Hippocampal formation (tissue), 2 donors: ENCODE measurements at regions not wholly inside any gene's neighbourhood (a gene's known extent, or its start where the extent isn't known, plus 50 kb on each side); places are given as distances from the start of the nearest gene placed in this dataset.

Experiments
- DNase-seq, 2 donors: peaks; one replicate each; lab custom pipeline; 2025; lab: John Stamatoyannopoulos, UW

DNA sequence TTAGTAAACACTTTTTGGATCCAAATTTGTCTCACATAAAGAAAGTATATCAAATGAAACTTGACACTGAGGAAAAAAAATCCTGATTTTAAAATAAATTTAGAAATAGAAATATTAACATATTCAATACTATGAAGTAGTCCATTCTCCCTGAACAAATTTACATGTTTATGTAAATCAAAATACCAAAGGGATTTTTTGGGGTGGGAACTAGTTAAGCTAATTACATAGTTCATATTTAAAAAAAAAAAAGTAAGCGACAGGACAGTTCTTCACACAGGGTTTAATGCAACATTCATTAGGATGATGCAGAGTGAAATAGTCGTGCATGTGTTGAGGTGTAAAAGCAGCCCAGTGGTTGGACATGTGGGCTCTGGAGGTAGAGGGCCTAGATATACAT lies 433.5 kb upstream of the B3GALT2 start:
- no peak for DNase-seq

DNA sequence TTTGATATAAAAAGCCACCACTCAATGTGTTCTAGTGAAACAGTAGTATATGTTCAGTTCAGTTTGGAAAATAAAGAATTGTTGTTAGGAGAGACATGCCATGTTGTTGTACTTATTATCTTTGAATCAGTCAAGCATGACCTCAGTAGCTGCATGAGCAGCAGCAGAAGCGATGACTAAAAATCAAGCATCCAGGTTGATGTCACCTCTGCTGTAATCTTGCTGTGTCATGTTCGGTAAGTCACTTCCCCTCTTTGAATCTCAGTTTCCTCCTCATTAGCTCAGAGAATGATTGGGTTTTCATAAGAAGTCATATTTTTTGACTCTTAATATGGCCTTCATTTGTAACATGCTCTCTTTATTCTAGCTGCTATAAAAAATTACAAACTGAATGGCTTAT lies 428.4 kb upstream of the B3GALT2 start:
- no peak for DNase-seq

DNA sequence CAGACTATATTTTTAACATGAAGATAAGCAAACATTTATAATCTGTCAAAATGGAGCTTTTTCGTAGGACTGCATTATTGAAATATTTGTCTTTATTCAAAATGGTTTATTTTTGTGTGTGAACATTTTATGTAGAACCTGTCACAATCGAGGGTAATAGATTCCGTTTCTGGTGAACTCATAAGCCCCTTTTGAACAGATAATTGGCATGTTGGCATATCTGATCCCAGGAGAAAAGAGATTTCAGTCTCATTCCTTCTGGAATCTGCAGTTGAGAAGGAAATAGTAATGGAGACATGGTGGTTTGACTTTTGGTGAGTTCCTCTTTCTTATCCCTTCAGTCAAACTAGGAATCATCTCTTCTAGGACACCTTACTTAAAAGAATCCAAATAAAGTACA lies 427.9 kb upstream of the B3GALT2 start:
- DNase-seq, result no peak

DNA sequence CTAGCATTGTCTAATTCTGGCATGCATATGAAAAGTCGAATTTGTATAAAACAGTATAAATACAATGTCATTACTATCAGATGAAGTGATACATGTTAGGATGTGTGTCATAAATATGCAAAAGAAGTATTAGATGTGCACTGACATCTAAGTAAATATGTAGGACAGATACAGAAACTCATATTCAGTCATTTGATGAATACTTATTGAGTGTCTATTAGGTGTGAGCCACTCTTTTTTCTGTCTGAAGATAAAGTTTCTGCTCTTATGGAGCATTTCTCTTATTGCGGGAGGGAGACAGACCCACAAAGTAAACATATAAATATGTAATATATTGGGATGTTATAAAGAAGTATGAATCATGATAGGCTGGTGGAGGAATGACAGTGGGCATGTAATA lies 426.6 kb upstream of the B3GALT2 start:
- DNase-seq, result no peak

DNA sequence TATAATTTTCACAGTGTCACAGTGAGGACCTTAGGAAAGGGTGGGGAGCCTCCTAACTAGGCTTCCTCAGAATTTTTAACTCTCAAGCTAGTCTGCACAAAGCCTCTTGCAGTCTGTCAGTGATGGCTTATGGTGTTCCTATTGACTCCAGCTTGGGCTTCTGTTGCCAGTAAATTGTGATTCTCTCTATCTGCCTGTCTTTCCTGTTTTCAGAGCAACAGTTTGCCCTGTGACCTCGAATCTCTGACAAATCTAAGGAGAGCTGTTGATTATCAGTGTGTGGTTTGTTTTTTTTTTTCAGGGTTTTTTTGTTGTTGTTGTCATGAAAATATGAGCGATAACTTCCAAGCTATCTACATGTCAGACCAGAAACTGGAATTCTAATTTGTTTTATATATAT lies 423.2 kb upstream of the B3GALT2 start:
- DNase-seq, result no peak

DNA sequence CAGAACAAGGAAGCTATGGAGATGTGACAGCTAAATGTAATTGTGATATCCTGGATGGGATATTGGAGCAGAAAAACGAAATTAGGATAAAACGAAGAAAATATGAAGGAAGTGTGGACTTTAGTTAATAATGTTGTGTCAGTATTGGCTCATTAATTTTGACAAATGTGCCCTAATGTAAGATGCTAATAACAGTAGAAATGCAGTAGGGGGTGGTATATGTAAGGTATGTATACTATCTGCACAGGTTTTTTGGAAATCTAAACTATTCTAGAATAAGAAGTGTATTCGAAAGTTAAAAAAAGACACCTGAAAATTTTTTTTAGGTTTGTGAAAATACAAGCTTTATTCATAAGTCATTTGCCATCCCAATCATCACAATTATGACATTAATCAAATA lies 421.4 kb upstream of the B3GALT2 start:
- DNase-seq, result no peak

DNA sequence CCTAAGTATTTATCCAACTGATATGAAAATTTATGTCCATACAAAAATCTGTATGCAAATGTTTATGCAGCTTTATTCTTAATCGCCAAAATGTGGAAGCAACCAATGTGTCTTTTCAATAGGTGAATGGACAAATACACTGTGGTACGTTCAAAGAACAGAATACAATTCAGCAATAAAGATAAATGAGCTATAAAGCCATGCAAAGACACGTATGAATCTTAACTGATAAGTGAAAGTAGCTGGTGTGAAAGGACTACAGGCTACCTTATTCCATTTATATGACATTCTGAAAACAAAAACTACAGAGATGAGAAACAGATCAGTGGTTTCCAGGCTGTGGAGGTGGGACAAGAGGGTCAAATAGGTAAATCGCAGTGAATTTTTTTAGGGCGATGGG lies 419.6 kb upstream of the B3GALT2 start:
- no peak for DNase-seq

DNA sequence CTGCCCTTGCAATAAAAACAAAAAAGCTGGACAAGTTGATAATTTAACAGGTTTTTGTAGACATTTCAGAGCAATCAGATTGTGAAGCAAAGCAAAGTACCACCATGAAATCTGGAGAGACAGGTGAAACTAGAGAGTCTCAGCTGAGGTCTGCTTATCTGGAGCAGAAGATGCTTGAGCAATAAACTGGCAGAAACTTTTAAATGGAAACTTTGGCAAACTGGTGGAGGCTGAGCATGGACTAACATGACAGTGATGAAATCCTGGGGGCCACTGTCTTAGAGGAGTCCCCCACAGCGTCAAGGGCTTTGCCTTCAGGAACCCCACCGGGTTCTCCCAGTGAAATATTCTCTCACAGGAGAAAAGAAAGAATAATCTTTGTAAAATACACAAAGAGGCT lies 416.3 kb upstream of the B3GALT2 start:
- DNase-seq, result no peak

DNA sequence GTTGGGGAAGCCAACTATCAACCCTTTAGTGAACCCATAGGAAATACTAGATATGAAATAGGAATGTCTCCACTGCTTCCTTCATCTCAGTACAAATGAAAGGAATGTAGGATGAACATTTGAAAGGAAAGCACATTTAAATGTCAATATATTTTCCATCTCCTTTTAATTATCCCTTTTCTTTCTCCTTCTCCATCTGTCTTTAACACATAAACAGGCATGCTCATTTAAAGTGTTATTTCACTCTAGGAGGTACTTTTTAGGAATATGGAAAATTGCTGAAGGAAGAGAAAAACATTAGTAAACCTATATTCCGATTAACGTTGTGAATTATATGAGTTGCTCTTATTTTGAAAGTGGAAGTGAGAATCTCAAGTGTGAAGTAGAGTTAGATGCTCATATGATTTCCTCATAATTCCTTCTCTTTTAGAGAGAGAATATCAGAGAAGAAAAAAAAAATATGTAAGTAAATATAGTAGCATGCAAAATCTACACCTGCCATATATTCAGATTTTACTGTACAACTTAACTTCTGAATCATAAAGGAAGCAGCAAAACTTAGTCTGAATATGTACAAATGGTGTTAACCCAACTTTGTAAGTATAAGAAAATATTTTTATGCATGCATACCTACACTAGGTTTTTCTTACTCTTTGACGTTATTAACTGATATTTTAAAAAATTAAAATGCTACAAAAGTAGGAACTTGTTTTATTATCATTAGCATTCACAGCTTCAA lies 406.9 kb upstream of the B3GALT2 start:
- no peak for DNase-seq

DNA sequence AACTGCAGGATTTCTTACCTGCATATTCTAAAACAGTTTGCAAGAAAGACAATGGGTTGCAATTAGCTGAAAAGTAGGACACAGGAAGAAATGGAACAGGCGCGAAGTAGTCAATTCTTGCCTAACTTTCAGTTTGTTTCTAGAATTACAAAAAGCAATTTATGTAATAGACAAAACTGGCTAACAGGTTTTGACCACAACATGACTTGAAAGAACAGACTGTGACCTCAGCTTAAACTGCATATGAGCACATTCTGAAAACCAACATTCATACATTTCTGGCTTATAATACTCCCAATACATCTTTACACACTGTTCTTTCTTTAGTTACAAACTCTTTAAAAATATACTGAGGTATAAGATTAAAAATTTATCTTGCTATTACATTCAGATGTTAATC lies 405.9 kb upstream of the B3GALT2 start:
- DNase-seq, result no peak

DNA sequence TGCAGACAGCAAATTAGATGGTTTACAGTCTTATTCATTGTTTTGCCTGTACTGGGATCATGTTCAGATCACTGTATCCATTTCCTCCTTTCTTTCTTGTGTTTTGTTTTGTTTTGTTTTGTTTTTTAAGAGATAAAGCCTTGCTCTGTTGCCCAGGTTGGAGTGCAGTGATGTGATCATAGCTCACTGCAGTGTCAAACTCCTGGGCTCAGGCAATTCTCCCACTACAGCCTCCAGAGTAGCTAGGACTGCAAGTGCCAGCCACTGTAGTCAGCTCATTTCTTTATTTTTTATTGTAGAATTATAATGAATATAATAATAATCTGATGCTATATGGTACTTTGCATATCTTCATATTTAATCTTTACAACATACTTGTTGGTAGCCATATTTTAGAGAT lies 403.7 kb upstream of the B3GALT2 start:
- no peak for DNase-seq

DNA sequence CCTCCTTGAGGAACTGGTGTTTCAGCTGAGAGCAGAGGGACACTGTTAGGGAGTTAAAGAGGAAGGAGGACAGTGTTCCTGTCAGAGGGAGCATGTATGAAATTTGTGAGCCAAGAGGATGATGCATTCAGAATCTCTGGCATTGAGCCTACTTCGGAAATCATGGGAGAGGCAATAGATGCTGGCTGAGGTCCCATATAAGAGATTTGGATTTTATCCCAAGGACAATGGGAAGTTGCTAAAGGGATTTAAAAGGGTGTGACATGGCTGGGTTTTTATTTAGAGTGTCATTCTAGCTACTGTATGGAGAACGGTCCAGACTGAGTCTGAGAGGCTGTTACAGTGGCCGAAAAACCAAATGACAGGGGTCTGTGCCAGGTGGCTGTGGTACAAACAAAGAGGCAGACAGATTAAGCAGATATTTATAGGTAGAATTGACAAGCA lies 403.2 kb upstream of the B3GALT2 start:
- no peak for DNase-seq

DNA sequence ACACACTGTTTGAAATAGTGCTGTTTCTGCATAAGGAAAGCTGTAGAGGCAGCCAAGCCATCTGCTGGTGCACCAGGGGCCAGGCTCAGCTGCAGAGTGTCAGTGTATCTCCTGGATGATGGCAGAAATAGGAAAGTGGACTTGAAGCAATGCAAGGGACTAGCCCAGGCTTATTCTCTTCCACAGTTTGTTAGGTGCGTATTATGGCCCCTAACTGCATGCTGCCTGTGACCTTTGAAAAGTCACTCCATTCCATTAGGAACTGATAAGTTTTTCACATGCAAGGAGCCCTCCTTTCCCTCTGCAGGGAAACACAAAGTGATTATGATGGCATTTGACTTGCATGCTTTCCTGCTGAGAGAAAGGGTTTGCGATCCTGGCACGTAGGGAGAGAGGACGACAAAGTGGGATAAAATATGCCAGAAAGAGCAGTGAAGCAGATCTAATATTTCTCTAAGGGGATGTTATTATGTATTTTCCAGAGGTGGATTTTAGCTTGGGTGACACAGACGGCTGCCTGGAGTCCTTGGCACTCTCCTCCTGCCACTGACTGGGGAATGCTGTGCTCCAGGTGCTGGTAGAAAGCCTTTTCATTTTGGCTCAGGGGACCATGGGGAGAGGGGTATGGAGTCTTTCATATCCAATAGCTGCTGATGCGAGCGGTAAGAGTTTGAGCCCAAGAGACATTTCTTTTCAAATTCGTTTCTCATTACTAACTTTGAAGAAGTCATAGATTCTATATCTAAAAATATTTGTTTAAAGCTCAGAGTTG lies 402.1 kb upstream of the B3GALT2 start:
- no peak for DNase-seq

DNA sequence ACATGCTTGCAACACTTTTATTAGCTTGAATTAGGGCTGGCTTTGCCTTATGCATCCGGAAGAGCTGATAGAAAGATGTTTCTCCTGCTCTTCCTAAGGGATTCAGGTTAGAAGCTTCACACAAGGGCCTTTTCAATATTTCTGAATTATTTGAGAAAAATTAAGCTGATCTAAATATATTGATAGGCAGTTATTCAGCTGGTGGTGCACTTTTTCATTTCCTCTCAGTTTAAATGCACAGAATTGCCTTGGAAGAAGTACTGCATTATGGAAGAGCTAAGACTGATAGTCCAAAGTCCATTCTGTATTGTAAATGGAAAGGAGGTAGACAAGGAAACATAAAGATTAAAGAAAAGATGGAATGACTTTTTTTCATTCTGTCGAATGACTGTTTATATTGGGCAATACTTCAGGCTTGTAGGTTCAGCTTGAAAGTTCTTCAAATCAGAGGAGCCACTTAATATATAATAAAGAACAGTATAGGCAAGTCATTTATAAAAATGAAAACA lies 398.4 kb upstream of the B3GALT2 start:
- no peak for DNase-seq

DNA sequence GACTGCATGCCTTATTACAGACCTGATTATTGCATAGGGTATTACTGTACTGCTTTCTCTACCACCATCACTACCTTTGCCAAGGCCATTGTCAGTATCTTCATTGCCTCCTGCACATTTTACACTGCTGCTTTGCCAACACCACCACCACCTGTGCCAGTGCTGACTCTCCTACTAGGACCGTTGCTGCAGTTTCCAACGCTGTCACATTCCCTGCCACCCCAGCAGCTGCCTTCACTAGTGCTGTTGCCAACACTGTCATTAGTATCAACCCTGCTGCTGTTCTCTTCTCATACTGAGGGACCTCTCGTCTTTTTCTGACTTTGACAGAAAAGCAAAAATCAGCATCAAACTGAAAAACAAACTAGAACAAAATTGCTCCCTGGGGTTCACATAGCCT lies 394.9 kb upstream of the B3GALT2 start:
- peak in 1 of 2 donors; percentile 6 for DNase-seq

DNA sequence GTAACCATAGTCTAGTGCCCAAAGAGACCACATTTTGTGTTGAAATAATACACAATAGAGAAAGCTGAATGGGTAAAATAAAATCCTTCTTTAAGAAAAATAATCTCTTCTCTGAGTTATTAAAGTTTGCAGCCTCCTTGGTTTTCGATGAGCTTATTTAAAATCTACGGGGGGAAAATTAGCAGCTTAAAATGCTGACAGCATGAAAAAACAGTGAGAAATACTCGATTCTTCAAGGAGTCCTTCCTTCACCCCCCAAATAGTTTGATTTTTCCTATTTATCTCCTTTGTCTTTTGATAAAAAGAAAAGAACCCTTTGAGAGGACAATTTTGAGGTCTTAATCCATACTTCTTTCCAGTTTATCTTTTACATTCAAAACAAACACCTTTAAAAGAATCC lies 394.0 kb upstream of the B3GALT2 start:
- no peak for DNase-seq

DNA sequence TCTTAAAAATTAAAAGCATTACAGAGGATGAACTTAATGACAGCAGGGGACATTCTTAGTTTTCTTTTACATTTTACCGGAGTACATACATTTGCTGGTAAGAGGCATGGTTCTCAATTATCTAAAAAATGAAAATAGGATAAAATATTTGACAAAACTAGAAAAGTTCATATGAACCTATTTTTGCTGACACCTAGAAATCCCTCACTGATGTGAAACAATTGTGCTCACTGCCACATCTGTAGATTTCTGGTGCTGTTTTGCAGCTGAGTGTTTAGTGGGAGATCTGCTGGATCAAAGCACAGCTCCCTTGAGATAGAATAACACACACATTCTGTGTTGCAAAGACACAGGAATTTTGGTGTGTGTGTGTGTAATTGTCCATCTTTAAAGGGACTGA lies 392.9 kb upstream of the B3GALT2 start:
- DNase-seq, result no peak

DNA sequence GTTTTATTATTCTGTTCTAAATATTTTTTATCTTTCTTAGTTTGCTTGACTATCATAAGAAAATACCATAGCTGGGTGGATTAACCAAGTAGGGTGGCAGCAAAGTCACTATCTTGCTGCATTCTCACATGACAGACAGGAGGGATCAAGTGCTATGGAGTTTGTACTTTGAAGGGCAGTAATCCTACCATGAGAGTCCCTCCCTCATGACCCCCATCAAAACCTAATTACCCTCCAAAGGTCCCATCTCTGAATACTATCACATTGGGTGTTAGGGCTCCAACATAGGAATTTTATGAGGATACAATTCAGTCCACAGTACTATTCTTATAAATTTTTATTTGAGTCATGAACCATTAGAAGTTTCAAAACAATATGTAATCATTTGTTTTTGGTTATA lies 388.5 kb upstream of the B3GALT2 start:
- DNase-seq, result no peak

DNA sequence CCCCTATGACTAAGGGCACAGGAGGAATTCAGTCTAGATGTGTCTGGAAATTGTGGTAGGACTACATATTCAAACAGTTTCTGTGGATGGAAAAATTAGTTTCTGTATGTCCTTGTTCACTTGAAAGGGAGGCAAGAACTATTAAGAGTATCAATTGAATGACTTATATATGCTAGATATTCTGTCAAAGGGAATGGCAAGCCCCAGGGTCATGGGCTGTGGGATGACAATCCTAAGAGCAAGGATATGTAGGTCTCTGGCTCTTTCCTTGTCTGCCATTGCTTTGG lies 383.5 kb upstream of the B3GALT2 start:
- DNase-seq, result no peak

DNA sequence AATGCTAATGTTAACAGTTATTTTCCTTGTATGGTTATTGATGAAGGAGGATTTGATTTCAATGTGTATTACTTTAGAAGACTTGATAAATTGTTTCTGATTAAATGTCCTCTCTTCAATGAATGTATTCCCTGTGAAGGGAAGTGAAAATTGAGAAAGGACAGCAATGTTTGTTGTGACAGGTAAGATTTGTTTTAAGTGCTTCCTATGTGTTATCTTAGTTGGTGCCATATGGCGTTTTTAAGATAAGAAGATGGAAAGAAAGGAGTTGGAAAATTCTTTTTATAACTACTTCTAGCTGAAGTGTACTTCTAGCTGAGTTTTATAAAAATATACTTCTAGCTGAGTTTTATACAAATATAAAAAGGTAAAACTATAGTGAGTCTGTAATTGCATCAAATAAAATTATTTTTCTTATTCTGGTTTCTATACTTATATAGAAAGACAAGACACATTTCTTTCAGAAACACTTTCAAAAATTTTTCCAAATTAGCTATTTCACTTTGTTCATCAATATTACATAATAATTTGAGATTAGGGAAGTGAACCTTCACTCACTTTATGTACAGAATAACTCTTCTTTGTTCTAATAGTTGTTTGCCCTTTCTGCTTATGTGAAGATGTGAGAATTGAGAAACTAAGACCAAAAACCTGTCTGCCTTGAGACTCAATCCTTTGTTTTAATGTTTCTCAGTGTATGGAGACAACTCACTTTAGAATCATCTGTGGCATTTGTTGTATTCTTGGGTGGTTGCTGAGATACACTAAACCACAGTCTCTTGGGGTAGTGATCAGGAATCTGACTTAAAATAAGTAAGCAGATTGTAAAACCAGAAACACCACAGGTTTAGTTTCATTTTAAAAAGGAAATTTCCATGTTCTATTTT lies 382.9 kb upstream of the B3GALT2 start:
- no peak for DNase-seq

DNA sequence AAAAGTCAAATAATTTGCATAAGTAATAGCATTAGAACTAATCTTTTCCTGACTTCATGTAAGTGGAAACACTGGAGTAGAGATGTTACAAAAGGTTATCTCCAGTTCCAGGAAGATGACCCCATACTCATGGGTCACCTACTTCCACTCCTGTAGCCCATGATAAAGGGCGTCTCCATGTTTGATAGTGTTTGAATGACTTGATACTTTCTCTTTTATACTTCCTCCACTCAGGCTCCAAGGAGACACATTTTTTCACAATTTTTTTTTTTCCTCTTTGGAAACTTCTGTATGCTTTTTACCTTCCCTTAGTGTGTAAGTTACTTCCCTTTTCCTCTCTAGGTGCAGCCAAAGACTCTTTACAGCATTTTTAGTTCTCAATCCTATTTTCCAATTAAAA lies 382.1 kb upstream of the B3GALT2 start:
- no peak for DNase-seq

DNA sequence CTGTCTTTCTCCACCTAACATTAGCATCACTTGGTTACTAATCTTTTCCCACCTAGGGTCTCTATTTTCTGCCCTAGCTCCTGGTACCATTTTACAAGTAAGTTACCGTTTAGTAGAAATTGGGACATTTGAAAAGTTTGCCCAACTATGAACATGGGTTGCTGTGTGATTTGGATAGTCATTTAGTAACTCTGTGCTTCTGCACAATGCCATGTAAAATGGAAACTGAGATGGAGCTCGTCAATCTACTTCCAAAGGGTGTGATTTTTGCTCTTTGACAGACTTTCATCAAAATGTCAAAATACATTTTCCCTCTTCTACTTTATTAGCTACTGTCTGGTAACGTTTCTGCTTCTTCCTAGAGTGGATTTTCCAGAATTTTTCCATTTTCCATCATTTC lies 381.5 kb upstream of the B3GALT2 start:
- no peak for DNase-seq

DNA sequence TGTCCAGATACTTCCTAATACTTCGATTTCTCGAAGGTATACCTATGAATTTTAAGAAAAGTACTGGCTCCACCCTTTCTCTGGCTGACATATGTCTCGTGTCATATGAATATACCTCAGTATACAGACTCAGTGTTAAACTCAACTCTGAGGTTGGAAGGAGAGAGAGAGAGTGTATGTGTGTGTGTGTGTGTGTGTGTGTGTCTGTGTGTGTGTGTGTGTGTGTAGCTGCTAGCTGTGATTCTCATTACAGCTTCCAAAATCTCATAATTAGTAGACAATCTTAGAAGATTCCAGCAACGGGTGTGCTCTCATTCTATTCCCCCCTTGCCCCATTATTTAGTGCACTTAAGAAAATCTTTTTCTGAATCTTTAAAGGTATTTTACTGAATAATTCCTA lies 380.3 kb upstream of the B3GALT2 start:
- DNase-seq, result no peak
